ENCODE measurements at regions not wholly inside any gene's neighbourhood (a gene's known extent, or its start where the extent isn't known, plus 50 kb on each side); places are given as distances from the start of the nearest gene placed in this dataset.

DNA sequence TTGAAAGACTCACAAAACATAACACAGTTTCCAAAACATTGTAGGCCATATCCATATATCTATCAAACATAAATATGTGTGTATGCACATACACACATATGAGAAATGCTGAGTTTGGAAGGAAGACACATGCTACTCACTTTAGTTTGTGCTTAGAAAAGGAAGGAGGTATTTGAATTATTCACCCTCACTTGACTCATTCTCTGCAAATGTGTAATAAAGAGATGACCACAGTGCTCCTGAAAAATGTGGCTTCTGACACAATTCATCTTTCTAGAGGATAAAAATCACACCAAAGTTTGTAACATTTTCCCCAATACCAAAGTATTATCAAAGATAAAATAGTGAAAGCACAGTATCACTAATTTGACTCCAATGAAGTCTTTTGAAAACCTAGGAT, 950.1 kb downstream of the FAT4 start:
- no peaks in the 10 kb centered on the region for H3K27me3 Mint-ChIP-seq
- H3K36me3 Mint-ChIP-seq: no peaks in the 10 kb centered on the region
- no peaks in the 10 kb centered on the region for H3K4me1 Mint-ChIP-seq
- H3K9me3 Mint-ChIP-seq: no peaks in the 10 kb centered on the region
- H3K27ac Mint-ChIP-seq: no peak overlapping the region
- DNase-seq (no peak), ATAC-seq (replicated peaks) (no peak)
- H3K4me3 Mint-ChIP-seq: no peak overlapping the region

DNA sequence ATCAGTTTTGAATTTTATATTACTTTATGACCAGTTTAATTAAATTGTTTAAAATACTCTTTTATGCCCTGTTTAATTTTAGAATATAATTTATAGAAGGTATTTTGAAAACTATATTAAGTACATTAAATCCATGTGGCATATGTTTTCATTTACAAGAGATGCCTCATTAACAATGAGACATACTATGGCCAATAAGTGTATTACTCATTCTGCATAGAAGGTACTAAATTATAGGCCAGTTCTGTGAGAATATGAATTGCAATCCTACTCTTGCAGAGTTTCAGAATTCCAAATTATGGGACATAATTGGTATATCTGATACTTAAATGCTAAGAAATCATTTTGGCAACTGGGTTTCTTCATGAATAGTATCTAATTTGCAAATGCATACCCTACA, 951.1 kb downstream of the FAT4 start:
- Mint-ChIP-seq H3K27me3 (no peaks in the 10 kb centered on the region), H3K27ac (no peak overlapping the region), H3K4me3 (no peak overlapping the region), H3K36me3 (no peaks in the 10 kb centered on the region), H3K4me1 (no peaks in the 10 kb centered on the region), H3K9me3 (peaks cover 2 to 4% of the 10 kb centered on the region in 2 donors)
- ATAC-seq (replicated peaks) (no peak), DNase-seq (no peak)

DNA sequence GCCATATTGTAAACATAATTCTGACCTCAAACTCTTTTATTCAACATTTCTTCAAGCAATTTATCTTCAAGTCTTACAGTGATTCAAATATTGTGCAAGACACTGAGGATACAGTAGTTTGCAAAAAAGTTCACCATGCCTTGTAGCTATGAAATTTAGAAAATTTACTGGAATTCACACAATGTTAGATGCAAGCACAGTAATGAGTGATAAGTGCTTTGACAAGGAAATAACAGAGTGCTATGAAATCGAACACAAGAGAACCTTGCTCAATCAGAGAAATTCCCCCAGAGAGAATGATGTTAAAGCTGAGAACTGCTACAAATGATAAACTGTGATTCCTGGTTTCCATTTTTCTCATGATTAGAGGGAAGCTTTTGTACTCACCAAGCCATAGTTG, 952.9 kb downstream of the FAT4 start:
- no peak for ATAC-seq (replicated peaks)
- DNase-seq: no peak

GRCh38 chr4:126268106-126268505, 953.4 kb downstream of the FAT4 start:
- H3K27me3 Mint-ChIP-seq: no peaks in the 10 kb centered on the region
- H3K4me1 Mint-ChIP-seq: no peaks in the 10 kb centered on the region
- DNase-seq (no peak), ATAC-seq (replicated peaks) (no peak)
- H3K4me3 Mint-ChIP-seq: no peak overlapping the region
- H3K27ac Mint-ChIP-seq: no peak overlapping the region
- no peaks in the 10 kb centered on the region for H3K36me3 Mint-ChIP-seq
- peaks cover 2 to 4% of the 10 kb centered on the region in 2 donors for H3K9me3 Mint-ChIP-seq

More for the DNA sequence above, 952.9 kb downstream of the FAT4 start:
- H3K9me3 Mint-ChIP-seq: peaks cover 2 to 4% of the 10 kb centered on the region in 2 donors
- no peaks in the 10 kb centered on the region for H3K27me3 Mint-ChIP-seq
- no peak overlapping the region for H3K27ac Mint-ChIP-seq
- H3K4me1 Mint-ChIP-seq: no peaks in the 10 kb centered on the region
- H3K36me3 Mint-ChIP-seq: no peaks in the 10 kb centered on the region
- H3K4me3 Mint-ChIP-seq: no peak overlapping the region

DNA sequence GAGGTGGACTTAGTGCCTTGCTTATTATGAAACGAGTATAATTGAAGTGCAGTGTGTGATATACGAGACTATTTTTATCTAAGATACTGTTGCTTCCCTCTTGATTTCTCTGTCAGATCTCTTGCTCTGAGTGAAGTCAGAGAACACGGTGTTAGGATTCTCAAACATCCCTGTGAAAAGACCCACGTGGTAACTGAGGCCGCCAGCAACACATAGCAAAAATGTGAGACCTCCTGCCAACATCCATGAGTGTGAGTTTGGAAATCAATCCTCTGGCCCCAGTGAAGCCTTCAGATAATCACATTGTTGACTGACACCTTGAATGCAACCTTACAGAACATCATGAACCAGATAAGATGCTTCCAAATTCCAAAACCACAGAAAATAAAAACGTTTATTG, 954.4 kb downstream of the FAT4 start:
- Mint-ChIP-seq H3K4me3 (no peak overlapping the region), H3K36me3 (no peaks in the 10 kb centered on the region), H3K27me3 (no peaks in the 10 kb centered on the region), H3K4me1 (no peaks in the 10 kb centered on the region), H3K9me3 (peaks cover 2 to 4% of the 10 kb centered on the region in 2 donors), H3K27ac (no peak overlapping the region)
- DNase-seq: no peak
- no peak for ATAC-seq (replicated peaks)

- Mint-ChIP-seq H3K27ac (no peak overlapping the region), H3K9me3 (peaks cover 2 to 4% of the 10 kb centered on the region in 2 donors), H3K4me3 (no peak overlapping the region), H3K4me1 (no peaks in the 10 kb centered on the region), H3K27me3 (no peaks in the 10 kb centered on the region), H3K36me3 (no peaks in the 10 kb centered on the region)
- DNase-seq: no peak
- no peak for ATAC-seq (replicated peaks)
Measured at GRCh38 chr4:126271292-126271691, 956.5 kb downstream of the FAT4 start.

DNA sequence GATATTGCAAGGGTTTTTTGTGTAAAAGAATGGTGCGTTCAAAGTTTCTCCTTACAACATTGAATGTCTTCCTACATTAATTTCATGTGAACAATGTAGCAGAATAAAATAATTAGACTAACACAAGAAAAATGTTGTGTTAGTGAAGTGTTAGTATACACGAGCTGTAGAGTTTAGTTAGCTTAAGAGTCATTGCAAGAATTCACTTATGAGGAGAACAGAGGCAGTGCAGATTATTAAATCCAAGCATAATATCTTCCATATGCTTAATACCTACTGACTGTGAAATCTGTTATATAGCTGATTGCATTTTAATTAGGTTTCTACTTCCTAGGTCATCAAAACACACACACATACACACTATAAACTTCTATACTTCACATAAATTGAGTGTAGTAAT, 959.0 kb downstream of the FAT4 start:
- Mint-ChIP-seq H3K27me3 (no peaks in the 10 kb centered on the region), H3K9me3 (peaks cover 2 to 8% of the 10 kb centered on the region in 2 donors), H3K4me1 (no peaks in the 10 kb centered on the region), H3K27ac (no peak overlapping the region), H3K36me3 (no peaks in the 10 kb centered on the region), H3K4me3 (no peak overlapping the region)
- no peak for DNase-seq
- ATAC-seq (replicated peaks): no peak

DNA sequence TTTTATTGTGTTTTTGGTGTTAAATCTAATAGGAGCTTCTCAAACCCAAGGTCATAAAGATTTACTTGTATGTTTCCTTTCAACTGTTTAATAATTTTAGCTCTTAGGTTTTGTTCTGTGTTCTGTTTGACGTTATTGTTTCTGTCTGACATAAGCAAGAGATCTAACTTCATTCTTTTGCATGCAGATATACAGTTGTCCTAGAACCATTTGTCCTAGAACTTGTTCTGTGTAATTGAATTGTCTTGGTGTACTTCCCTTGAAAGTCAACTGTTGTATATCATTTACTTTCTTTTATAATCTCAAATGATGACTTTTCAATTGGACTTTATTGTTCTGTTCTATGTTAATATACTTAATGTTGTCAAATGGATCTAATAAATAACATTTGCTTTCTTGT, 977.1 kb downstream of the FAT4 start:
- H3K27ac Mint-ChIP-seq: no peak overlapping the region
- H3K27me3 Mint-ChIP-seq: no peaks in the 10 kb centered on the region
- no peak overlapping the region for H3K4me3 Mint-ChIP-seq
- no peaks in the 10 kb centered on the region for H3K36me3 Mint-ChIP-seq
- ATAC-seq (replicated peaks): no peak
- H3K4me1 Mint-ChIP-seq: no peaks in the 10 kb centered on the region
- H3K9me3 Mint-ChIP-seq: no peaks in the 10 kb centered on the region
- no peak for DNase-seq

GRCh38 chr4:126298271-126298670, 983.5 kb downstream of the FAT4 start:
- H3K9me3 Mint-ChIP-seq: peaks cover 10 to 13% of the 10 kb centered on the region in 2 donors
- H3K36me3 Mint-ChIP-seq: no peaks in the 10 kb centered on the region
- H3K27me3 Mint-ChIP-seq: no peaks in the 10 kb centered on the region
- DNase-seq (no peak), ATAC-seq (replicated peaks) (no peak)
- H3K4me1 Mint-ChIP-seq: no peaks in the 10 kb centered on the region
- no peak overlapping the region for H3K27ac Mint-ChIP-seq
- no peak overlapping the region for H3K4me3 Mint-ChIP-seq

- H3K4me3 Mint-ChIP-seq: no peak overlapping the region
- no peaks in the 10 kb centered on the region for H3K27me3 Mint-ChIP-seq
- peaks cover under 1 to 2% of the 10 kb centered on the region in 2 donors for H3K9me3 Mint-ChIP-seq
Measured at GRCh38 chr4:126306152-126306869, 991.6 kb downstream of the FAT4 start.

DNA sequence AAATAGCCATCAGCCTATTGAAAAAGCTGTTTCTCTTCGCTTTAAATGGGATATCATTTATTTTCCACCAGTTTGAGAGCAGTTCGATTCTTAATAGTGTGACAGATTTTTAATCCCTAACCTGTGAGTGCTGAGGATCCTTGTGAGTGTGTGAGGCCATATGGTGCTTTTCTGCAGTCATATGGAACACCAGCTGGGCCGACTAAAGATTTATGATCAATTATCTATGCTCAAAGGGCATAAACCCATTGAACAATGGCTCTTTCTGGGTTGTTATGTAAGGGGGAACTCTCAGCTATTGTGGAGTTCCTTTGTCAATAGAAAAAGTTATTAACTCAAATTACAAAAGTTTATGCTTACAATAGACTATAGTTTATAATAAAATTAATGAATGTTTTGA, 1003.6 kb downstream of the FAT4 start:
- Mint-ChIP-seq H3K27ac (no peak overlapping the region), H3K9me3 (peaks cover 0 to 2% of the 10 kb centered on the region in 2 donors), H3K4me1 (no peaks in the 10 kb centered on the region), H3K4me3 (no peak overlapping the region), H3K27me3 (no peaks in the 10 kb centered on the region), H3K36me3 (no peaks in the 10 kb centered on the region)
- DNase-seq (no peak), ATAC-seq (replicated peaks) (no peak)

More at GRCh38 chr4:126306152-126306869, 991.6 kb downstream of the FAT4 start:
- ATAC-seq (replicated peaks): no peak
- no peak overlapping the region for H3K27ac Mint-ChIP-seq
- DNase-seq: no peak
- H3K36me3 Mint-ChIP-seq: no peaks in the 10 kb centered on the region
- no peaks in the 10 kb centered on the region for H3K4me1 Mint-ChIP-seq

DNA sequence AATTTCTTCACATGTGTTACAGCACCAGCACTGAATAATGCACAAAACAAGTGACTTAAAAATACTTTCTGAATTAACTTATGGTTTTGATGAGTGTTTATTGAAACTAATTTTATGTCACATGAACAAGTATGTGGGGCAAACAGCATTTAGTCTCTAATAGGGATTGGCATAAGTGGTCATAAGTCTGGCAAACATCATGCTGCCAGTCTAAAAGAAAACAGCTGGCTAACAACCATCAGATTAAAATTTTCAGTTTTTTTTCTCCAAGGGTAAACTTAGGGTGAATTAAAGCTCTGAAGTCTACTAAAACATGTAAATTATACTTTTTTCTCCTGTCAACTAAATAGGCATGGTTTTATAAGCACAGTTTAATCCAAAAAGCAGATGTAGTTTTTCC, 1014.2 kb downstream of the FAT4 start:
- H3K27ac Mint-ChIP-seq: no peak overlapping the region
- DNase-seq (no peak), ATAC-seq (replicated peaks) (no peak)
- no peaks in the 10 kb centered on the region for H3K36me3 Mint-ChIP-seq
- no peak overlapping the region for H3K4me3 Mint-ChIP-seq
- H3K27me3 Mint-ChIP-seq: no peaks in the 10 kb centered on the region
- peaks cover 2 to 3% of the 10 kb centered on the region in 2 donors for H3K9me3 Mint-ChIP-seq
- H3K4me1 Mint-ChIP-seq: no peaks in the 10 kb centered on the region

- no peak for DNase-seq
- H3K27me3 Mint-ChIP-seq: no peaks in the 10 kb centered on the region
- no peaks in the 10 kb centered on the region for H3K4me1 Mint-ChIP-seq
- H3K4me3 Mint-ChIP-seq: no peak overlapping the region
- no peaks in the 10 kb centered on the region for H3K36me3 Mint-ChIP-seq
- peaks cover 2 to 3% of the 10 kb centered on the region in 2 donors for H3K9me3 Mint-ChIP-seq
- H3K27ac Mint-ChIP-seq: no peak overlapping the region
- no peak for ATAC-seq (replicated peaks)
Measured at GRCh38 chr4:126338548-126338947, 1023.8 kb downstream of the FAT4 start.

DNA sequence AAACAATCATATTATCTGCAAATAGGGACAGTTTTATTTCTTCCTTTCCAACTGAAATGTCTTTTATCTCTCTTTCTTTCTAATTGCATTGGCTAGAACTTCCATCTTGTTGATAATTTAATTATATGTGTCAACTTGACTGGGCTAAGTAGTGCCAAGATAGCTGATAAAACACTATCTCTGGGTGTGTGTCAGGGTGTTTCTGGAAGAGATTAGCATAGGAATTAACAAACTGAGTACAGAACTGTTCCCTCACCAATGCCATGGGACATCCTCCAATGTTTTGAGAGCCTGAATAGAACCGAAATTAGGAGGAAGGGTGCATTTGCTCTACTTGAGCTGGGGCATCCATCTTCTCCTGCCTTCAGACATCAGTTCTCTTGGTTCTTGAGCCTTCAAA, 1027.2 kb downstream of the FAT4 start:
- Mint-ChIP-seq H3K36me3 (no peaks in the 10 kb centered on the region), H3K9me3 (no peaks in the 10 kb centered on the region), H3K27me3 (no peaks in the 10 kb centered on the region), H3K27ac (no peak overlapping the region), H3K4me3 (no peak overlapping the region), H3K4me1 (no peaks in the 10 kb centered on the region)
- DNase-seq: no peak
- ATAC-seq (replicated peaks): no peak

GRCh38 chr4:126344472-126344871, 1029.7 kb downstream of the FAT4 start:
- Mint-ChIP-seq H3K4me3 (no peak overlapping the region), H3K9me3 (no peaks in the 10 kb centered on the region), H3K4me1 (no peaks in the 10 kb centered on the region), H3K27ac (no peak overlapping the region), H3K27me3 (no peaks in the 10 kb centered on the region), H3K36me3 (no peaks in the 10 kb centered on the region)
- ATAC-seq (replicated peaks) (no peak), DNase-seq (no peak)

- H3K4me1 Mint-ChIP-seq: no peaks in the 10 kb centered on the region
- no peak overlapping the region for H3K27ac Mint-ChIP-seq
- ATAC-seq (replicated peaks) (no peak), DNase-seq (no peak)
- H3K36me3 Mint-ChIP-seq: no peaks in the 10 kb centered on the region
- H3K4me3 Mint-ChIP-seq: no peak overlapping the region
- H3K27me3 Mint-ChIP-seq: no peaks in the 10 kb centered on the region
- H3K9me3 Mint-ChIP-seq: peaks cover 0 to 3% of the 10 kb centered on the region in 2 donors
Measured at GRCh38 chr4:126346654-126347053, 1031.9 kb downstream of the FAT4 start.
